Liver (tissue), 3 donors: ENCODE measurements at regions not wholly inside any gene's neighbourhood (a gene's known extent, or its start where the extent isn't known, plus 50 kb on each side); places are given as distances from the start of the nearest gene placed in this dataset.

Experiments
- ATF3 ChIP-seq: IDR thresholded peaks from 2 replicates; pipeline ENCODE4 v1.6.1; 2016; ENCODE audit warnings: antibody characterized with exemption
- CTCF ChIP-seq: fragments of 150-350 bp; IDR thresholded peaks from 2 replicates; pipeline ENCODE4 v1.5.1; 2017; ENCODE audit warnings: improper control_type of control experiment, low read depth, low read length; ENCODE audit not compliant: missing input control
- EGR1 ChIP-seq, 2 donors: IDR thresholded peaks; 2 replicates each; pipeline ENCODE4 v1.6.1; 2016 to 2018; ENCODE audit warnings: antibody characterized with exemption in 2 of 2, low read depth in 2 of 2
- GABPA ChIP-seq, 2 donors: IDR thresholded peaks in 1 of 2; conservative IDR thresholded peaks in 1 of 2; 2 replicates each; pipeline ENCODE4 v1.6.1; 2016; ENCODE audit warnings: antibody characterized with exemption in 2 of 2, mild to moderate bottlenecking in 1 of 2, moderate library complexity in 1 of 2
- JUND ChIP-seq, 2 donors: IDR thresholded peaks; 2 replicates each; pipeline ENCODE4 v1.6.1; 2016; ENCODE audit warnings: antibody characterized with exemption in 2 of 2
- MAX ChIP-seq: IDR thresholded peaks from 2 replicates; pipeline ENCODE4 v1.6.1; 2016; ENCODE audit warnings: antibody characterized with exemption
- RXRA ChIP-seq, 2 donors: IDR thresholded peaks; 2 replicates each; pipeline ENCODE4 v1.6.1; 2017 to 2018; ENCODE audit warnings: antibody characterized with exemption in 2 of 2, mild to moderate bottlenecking in 1 of 2
- SP1 ChIP-seq: IDR thresholded peaks from 2 replicates; pipeline ENCODE4 v1.6.1; 2018; ENCODE audit warnings: antibody characterized with exemption, mild to moderate bottlenecking
- TAF1 ChIP-seq: conservative IDR thresholded peaks from 2 replicates; pipeline ENCODE4 v1.6.1; 2016; ENCODE audit warnings: antibody characterized with exemption, mild to moderate bottlenecking
- YY1 ChIP-seq: IDR thresholded peaks from 2 replicates; pipeline ENCODE4 v1.6.1; 2016; ENCODE audit warnings: antibody characterized with exemption, mild to moderate bottlenecking
- ZBTB33 ChIP-seq: IDR thresholded peaks from 2 replicates; pipeline ENCODE4 v1.6.1; 2016; ENCODE audit warnings: antibody characterized with exemption
- donor health status: healthy.
- donor health status: healthy.

GRCh38 chr2:67210430-67210829 lies 186.7 kb upstream of the ETAA1 start:
- TF ChIP-seq MAX (no peak), EGR1 (IDR thresholded peaks at IDR 0.05; ENCODE audit: low read depth in 2 of 2) (no peak), YY1 (no peak), CTCF (no peak), SP1 (no peak), TAF1 (no peak), RXRA (IDR thresholded peaks at IDR 0.05) (no peak), JUND (IDR thresholded peaks at IDR 0.05) (no peak), GABPA (IDR thresholded peaks at IDR 0.05 in 1 of 2, conservative IDR thresholded peaks at IDR 0.05 in 1 of 2) (no peak), ZBTB33 (no peak), ATF3 (no peak)
